HUES6 (cell line): ENCODE measurements at regions not wholly inside any gene's neighbourhood (a gene's known extent, or its start where the extent isn't known, plus 50 kb on each side); places are given as distances from the start of the nearest gene placed in this dataset.

Experiments used
- H3K27ac ChIP-seq: 2 replicates; pipeline ENCODE4 v1.7.0; 2013; ENCODE audit warnings: low read depth, mild to moderate bottlenecking, low read length, inconsistent platforms
- H3K27me3 ChIP-seq: 2 replicates; pipeline ENCODE4 v1.6.1; 2013; ENCODE audit warnings: low read length; ENCODE audit not compliant: control insufficient read depth, insufficient read depth
- H3K36me3 ChIP-seq: 2 replicates; pipeline ENCODE4 v1.6.1; 2013; ENCODE audit warnings: low read length; ENCODE audit not compliant: control insufficient read depth, insufficient read depth
- H3K4me1 ChIP-seq: 2 replicates; pipeline ENCODE4 v1.6.1; 2013; ENCODE audit warnings: low read length; ENCODE audit not compliant: control insufficient read depth, insufficient read depth
- H3K4me3 ChIP-seq: 2 replicates; pipeline ENCODE4 v1.5.1; 2013; ENCODE audit warnings: low read depth, low read length
- H3K9ac ChIP-seq: one replicate; pipeline ENCODE4 v1.6.1; 2013; ENCODE audit warnings: mild to moderate bottlenecking, low read length
- H3K9me3 ChIP-seq: 2 replicates; pipeline ENCODE4 v1.6.1; 2013; ENCODE audit warnings: low read depth, low read length; ENCODE audit not compliant: control insufficient read depth, insufficient read depth

- no peaks in the 10 kb centered on the region for H3K4me1 ChIP-seq
- H3K9me3 ChIP-seq = 0 out of 2 replicates have a peak, but pooled peaks cover 5% of the 10 kb centered on the region
- H3K4me3 ChIP-seq = no peak overlapping the region
- no peak overlapping the region for H3K9ac ChIP-seq
- no peaks in the 10 kb centered on the region for H3K36me3 ChIP-seq
- no peak overlapping the region for H3K27ac ChIP-seq
- H3K27me3 ChIP-seq = no peaks in the 10 kb centered on the region
Measured at GRCh38 chr2:138433995-138434951, 67.3 kb upstream of the SPOPL start.

- Histone ChIP-seq H3K4me1 (no peaks in the 10 kb centered on the region), H3K36me3 (no peaks in the 10 kb centered on the region), H3K27me3 (no peaks in the 10 kb centered on the region), H3K27ac (no peak overlapping the region), H3K4me3 (no peak overlapping the region), H3K9me3 (no peaks in the 10 kb centered on the region), H3K9ac (no peak overlapping the region)
Measured at GRCh38 chr2:138435701-138436100, 65.9 kb upstream of the SPOPL start.

- no peaks in the 10 kb centered on the region for H3K36me3 ChIP-seq
- H3K4me3 ChIP-seq = no peak overlapping the region
- no peak overlapping the region for H3K27ac ChIP-seq
- no peaks in the 10 kb centered on the region for H3K4me1 ChIP-seq
- H3K27me3 ChIP-seq = no peaks in the 10 kb centered on the region
- H3K9ac ChIP-seq = no peak overlapping the region
- no peaks in the 10 kb centered on the region for H3K9me3 ChIP-seq
Measured at GRCh38 chr2:138439733-138440132, 61.8 kb upstream of the SPOPL start.

GRCh38 chr2:138440759-138441158, 60.8 kb upstream of the SPOPL start:
- no peak overlapping the region for H3K9ac ChIP-seq
- H3K4me1 ChIP-seq = no peaks in the 10 kb centered on the region
- H3K27me3 ChIP-seq = no peaks in the 10 kb centered on the region
- H3K36me3 ChIP-seq = no peaks in the 10 kb centered on the region
- no peak overlapping the region for H3K4me3 ChIP-seq
- no peaks in the 10 kb centered on the region for H3K9me3 ChIP-seq
- H3K27ac ChIP-seq = no peak overlapping the region

GRCh38 chr2:138441916-138442315, 59.7 kb upstream of the SPOPL start:
- no peaks in the 10 kb centered on the region for H3K36me3 ChIP-seq
- H3K4me3 ChIP-seq = no peak overlapping the region
- H3K9me3 ChIP-seq = no peaks in the 10 kb centered on the region
- H3K4me1 ChIP-seq = no peaks in the 10 kb centered on the region
- no peak overlapping the region for H3K27ac ChIP-seq
- no peaks in the 10 kb centered on the region for H3K27me3 ChIP-seq
- no peak overlapping the region for H3K9ac ChIP-seq

GRCh38 chr2:138444411-138444810, 57.2 kb upstream of the SPOPL start:
- H3K4me3 ChIP-seq = no peak overlapping the region
- H3K9ac ChIP-seq = no peak overlapping the region
- no peaks in the 10 kb centered on the region for H3K9me3 ChIP-seq
- no peaks in the 10 kb centered on the region for H3K36me3 ChIP-seq
- H3K27me3 ChIP-seq = no peaks in the 10 kb centered on the region
- no peak overlapping the region for H3K27ac ChIP-seq
- H3K4me1 ChIP-seq = peaks cover 4% of the 10 kb centered on the region; the same call in 1 of the 2 replicates

GRCh38 chr2:138445227-138445626, 56.3 kb upstream of the SPOPL start:
- Histone ChIP-seq H3K4me1 (peaks cover 4% of the 10 kb centered on the region; the same call in 1 of the 2 replicates), H3K27ac (no peak overlapping the region), H3K4me3 (no peak overlapping the region), H3K9ac (no peak overlapping the region), H3K36me3 (no peaks in the 10 kb centered on the region), H3K9me3 (no peaks in the 10 kb centered on the region), H3K27me3 (no peaks in the 10 kb centered on the region)

GRCh38 chr2:138446043-138446442, 55.5 kb upstream of the SPOPL start:
- Histone ChIP-seq H3K36me3 (no peaks in the 10 kb centered on the region), H3K4me1 (peaks cover 4% of the 10 kb centered on the region; the same call in 1 of the 2 replicates), H3K27ac (no peak overlapping the region), H3K27me3 (no peaks in the 10 kb centered on the region), H3K9me3 (no peaks in the 10 kb centered on the region), H3K9ac (no peak overlapping the region), H3K4me3 (no peak overlapping the region)

- Histone ChIP-seq H3K27me3 (no peaks in the 10 kb centered on the region), H3K4me1 (peaks cover 4% of the 10 kb centered on the region; the same call in 1 of the 2 replicates), H3K9ac (no peak overlapping the region), H3K27ac (no peak overlapping the region), H3K36me3 (no peaks in the 10 kb centered on the region), H3K4me3 (no peak overlapping the region), H3K9me3 (no peaks in the 10 kb centered on the region)
Measured at GRCh38 chr2:138447889-138448570, 53.5 kb upstream of the SPOPL start.
